ENCODE measurements at regions not wholly inside any gene's neighbourhood (a gene's known extent, or its start where the extent isn't known, plus 50 kb on each side); places are given as distances from the start of the nearest gene placed in this dataset.

DNA sequence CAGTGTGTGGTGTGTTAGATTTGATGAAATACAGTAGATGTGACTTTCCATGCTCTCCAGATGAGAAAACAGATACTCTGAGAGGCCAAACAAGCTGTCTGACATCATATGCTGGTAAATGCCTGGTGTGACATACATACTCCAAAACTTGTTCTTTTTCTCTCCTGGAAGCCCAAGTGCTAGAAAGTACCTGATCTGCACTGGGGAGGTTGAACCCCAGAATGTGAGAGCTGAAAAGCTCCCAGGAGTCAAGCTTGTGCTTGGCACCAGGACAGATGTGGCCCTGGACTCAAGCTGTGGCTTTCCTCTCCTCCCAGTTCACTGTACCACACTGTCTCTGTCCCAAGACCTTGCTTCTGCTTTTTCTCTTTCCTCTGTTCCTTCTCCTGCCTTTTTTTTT, 389.0 kb upstream of the USP24 start:
- H3K9ac ChIP-seq (replicated peaks in 1 of 4; ENCODE audit: extremely low read depth in 1 of 4, low read depth in 3 of 4, low read length in 3 of 4), result no peak overlapping the region
- H3K79me1 ChIP-seq (ENCODE audit: low read depth, low read length), result no peaks in the 10 kb centered on the region
- H3K4ac ChIP-seq (replicated peaks; ENCODE audit: insufficient read length, low read depth, low read length), result no peak overlapping the region
- H3K23me2 ChIP-seq (ENCODE audit: low read depth, low read length), result no peaks in the 10 kb centered on the region
- no peaks in the 10 kb centered on the region for H3K79me2 ChIP-seq (ENCODE audit: control insufficient read depth in 1 of 2, insufficient read depth in 2 of 2, low read length in 2 of 2)
- H3K4me1 ChIP-seq (replicated peaks in 1 of 4; ENCODE audit: control insufficient read depth in 3 of 4, insufficient read depth in 4 of 4, low read length in 3 of 4), result no peaks in the 10 kb centered on the region
- no peak overlapping the region for H2AFZ ChIP-seq (ENCODE audit: low read length)
- no peak overlapping the region for H3K14ac ChIP-seq (ENCODE audit: insufficient read length)
- ChIA-PET CTCF (ENCODE audit: partially characterized antibody) (interaction anchor here (0.8 kb wide), 1 partner anchor 10 kb away, joined by 3 read pairs; no protein-coding TSS in a partner anchor), POLR2A (ENCODE audit: partially characterized antibody) (no interaction called here)
- no peak for FAIRE-seq
- H4K20me1 ChIP-seq (replicated peaks in 1 of 2; ENCODE audit: control insufficient read depth in 1 of 2, insufficient read depth in 2 of 2, low read length in 2 of 2), result no peaks in the 10 kb centered on the region
- no peak overlapping the region for H3K27ac ChIP-seq (ENCODE audit: low read depth, low read length)
- H3K18ac ChIP-seq (ENCODE audit: extremely low read depth, low read length), result no peak overlapping the region
- H3K56ac ChIP-seq (replicated peaks; ENCODE audit: insufficient read length, low read depth, low read length), result no peak overlapping the region
- H2BK12ac ChIP-seq (ENCODE audit: low read depth, low read length), result no peak overlapping the region
- H3K4me2 ChIP-seq (ENCODE audit: insufficient read depth in 1 of 2, low read depth in 2 of 2, low read length in 2 of 2), result no peak overlapping the region
- H2BK20ac ChIP-seq (ENCODE audit: low read length), result no peak overlapping the region
- H3K9me3 ChIP-seq (ENCODE audit: insufficient read depth in 2 of 2, low read depth in 1 of 2, low read length in 1 of 2), result peaks cover 14 to 18% of the 10 kb centered on the region in 2 experiments; a peak in 3 of 4 replicates
- H3K23ac ChIP-seq (ENCODE audit: insufficient read length), result no peak overlapping the region
- no peaks in the 10 kb centered on the region for H3K36me3 ChIP-seq (ENCODE audit: control insufficient read depth in 2 of 4, insufficient read depth in 4 of 4, low read length in 3 of 4)
- TF ChIP-seq RXRA (IDR thresholded peaks at IDR 0.05; ENCODE audit: insufficient read depth, low read depth, low read length), result no peak
- no peak for TF ChIP-seq SIX5 (IDR thresholded peaks at IDR 0.05; ENCODE audit: low read depth, low read length)
- TF ChIP-seq HDAC6 (IDR thresholded peaks at IDR 0.05; ENCODE audit: low read depth, low read length), result no peak
- no peak for TF ChIP-seq CHD2 (IDR thresholded peaks at IDR 0.05; ENCODE audit: low read length)
- TF ChIP-seq TBP (IDR thresholded peaks at IDR 0.05; ENCODE audit: low read depth, low read length), result no peak
- no peak for TF ChIP-seq NRF1 (IDR thresholded peaks at IDR 0.05; ENCODE audit: low read depth, low read length)
- TF ChIP-seq MAFK (IDR thresholded peaks at IDR 0.05; ENCODE audit: low read depth, low read length), result no peak
- no peak for TF ChIP-seq YY1 (IDR thresholded peaks at IDR 0.05; ENCODE audit: low read depth, low read length)
- DNase-seq (ENCODE audit: low read depth in 1 of 2, low spot score in 2 of 2), result no peak
- no peak overlapping the region for H2AK5ac ChIP-seq (ENCODE audit: low read depth, low read length)
- H3K27me3 ChIP-seq (replicated peaks in 1 of 4; ENCODE audit: control insufficient read depth in 3 of 4, extremely low read depth in 1 of 4, insufficient read depth in 3 of 4, low read length in 3 of 4), result peaks cover 0 to 1% (median 0%) of the 10 kb centered on the region in 4 experiments; a peak in 1 of 7 replicates
- H3K4me3 ChIP-seq (ENCODE audit: extremely low read depth in 1 of 4, insufficient read depth in 2 of 4, low read depth in 3 of 4, low read length in 4 of 4), result no peak overlapping the region
- no peak overlapping the region for H2BK5ac ChIP-seq (ENCODE audit: low read depth, low read length)
- H2BK120ac ChIP-seq (replicated peaks; ENCODE audit: low read depth, low read length), result no peak overlapping the region
- no peak overlapping the region for H4K5ac ChIP-seq (ENCODE audit: insufficient read length, low read depth, low read length)
- no peak overlapping the region for H4K91ac ChIP-seq (replicated peaks; ENCODE audit: insufficient read length, low read length)
- H4K8ac ChIP-seq (ENCODE audit: extremely low read depth, insufficient read depth, low read length), result no peak overlapping the region
- no peak overlapping the region for H2BK15ac ChIP-seq (ENCODE audit: low read length)
